ENCODE measurements at regions not wholly inside any gene's neighbourhood (a gene's known extent, or its start where the extent isn't known, plus 50 kb on each side); places are given as distances from the start of the nearest gene placed in this dataset.

DNA sequence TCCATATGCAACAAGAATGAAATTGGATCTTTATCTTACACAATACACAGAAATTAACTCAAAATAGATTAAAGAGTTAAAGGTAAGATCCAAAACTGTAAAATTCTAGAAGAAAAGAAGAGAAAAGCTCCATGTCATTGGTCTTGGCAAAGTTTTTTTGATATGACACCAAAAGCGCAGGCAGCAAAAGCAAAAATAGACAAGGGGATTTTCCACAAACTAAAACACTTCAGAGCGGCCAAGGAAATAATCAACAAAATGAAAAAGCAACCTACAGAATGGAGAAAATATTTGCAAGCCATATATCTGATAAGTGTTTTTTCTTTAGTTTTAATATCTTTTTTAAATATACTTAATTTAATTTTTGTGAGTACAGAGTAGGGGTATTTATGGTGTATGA, 112.8 kb upstream of the CAB39 start:
- TF ChIP-seq CTCF (IDR thresholded peaks at IDR 0.05) (no peak), POLR2A (IDR thresholded peaks at IDR 0.05) (no peak)
